Suprapubic skin (tissue), 4 donors: ENCODE measurements at regions not wholly inside any gene's neighbourhood (a gene's known extent, or its start where the extent isn't known, plus 50 kb on each side); places are given as distances from the start of the nearest gene placed in this dataset.

ENCODE experiments used
- DNase-seq, 2 donors: peaks; one replicate each; pipeline ENCODE4 v3.0.0-alpha.2; 2019; ENCODE audit warnings: low spot score in 2 of 2
- H3K27ac ChIP-seq: fragments of 200-600 bp; sonication (generic); one replicate; pipeline ENCODE4 v1.5.1; 2019
- H3K27me3 ChIP-seq: fragments of 200-600 bp; sonication (generic); one replicate; pipeline ENCODE4 v1.5.1; 2019
- H3K36me3 ChIP-seq: fragments of 200-600 bp; sonication (generic); one replicate; pipeline ENCODE4 v1.5.1; 2019
- H3K4me1 ChIP-seq: fragments of 200-600 bp; sonication (generic); one replicate; pipeline ENCODE4 v1.5.1; 2019
- H3K4me3 ChIP-seq: fragments of 200-600 bp; sonication (generic); one replicate; pipeline ENCODE4 v1.5.1; 2019; ENCODE audit warnings: mild to moderate bottlenecking
- H3K9me3 ChIP-seq: fragments of 200-600 bp; sonication (generic); one replicate; pipeline ENCODE4 v1.5.1; 2019
- CTCF ChIP-seq, 2 donors: fragments of 200-600 bp in 1 of 2; fragments of 450-650 bp in 1 of 2; sonication (generic) in 1 of 2; IDR thresholded peaks; one replicate each; pipeline ENCODE4 v1.5.1; 2016 to 2019; ENCODE audit warnings: antibody characterized with exemption in 2 of 2, mild to moderate bottlenecking in 1 of 2, moderate library complexity in 1 of 2
- EP300 ChIP-seq: sonication (generic); formaldehyde crosslinking; IDR thresholded peaks from one replicate; pipeline ENCODE4 v1.6.1; 2017; ENCODE audit warnings: antibody characterized with exemption
- POLR2A ChIP-seq, 2 donors: fragments of 450-650 bp; IDR thresholded peaks; one replicate each; pipeline ENCODE4 v1.6.1; 2017; ENCODE audit warnings: antibody characterized with exemption in 2 of 2, mild to moderate bottlenecking in 2 of 2, moderate library complexity in 2 of 2
- POLR2AphosphoS5 ChIP-seq, 3 donors: sonication (generic); formaldehyde crosslinking; IDR thresholded peaks; one replicate each; pipeline ENCODE4 v1.6.1; 2017; ENCODE audit warnings: antibody characterized with exemption in 3 of 3
- WGBS: methylation state at CpG from one replicate; pipeline ENCODE4 v1.1.5; 2018; 5-methylcytosine and 5-hydroxymethylcytosine counted together

DNA sequence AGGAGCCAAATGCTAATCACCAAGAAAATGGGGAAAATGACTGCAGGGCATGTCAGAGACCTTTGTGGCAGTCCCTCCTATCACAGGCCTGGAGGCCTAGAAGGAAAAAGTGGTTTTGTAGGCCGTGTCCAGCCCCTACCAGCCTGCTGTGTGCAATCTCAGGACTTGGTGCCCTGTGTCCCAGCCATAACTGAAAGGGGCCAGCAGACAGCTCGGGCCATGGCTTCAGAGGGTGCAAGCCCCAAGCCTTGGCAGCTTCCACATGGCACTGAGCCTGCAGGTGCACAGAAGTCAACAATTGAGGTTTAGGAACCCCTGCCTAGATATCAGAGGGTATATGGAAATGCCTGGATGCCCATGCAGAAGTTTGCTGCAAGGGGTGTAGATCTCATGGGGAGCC lies 391.2 kb upstream of the FSIP2 start:
- TF ChIP-seq CTCF (IDR thresholded peaks at IDR 0.05) (no peak), POLR2A (IDR thresholded peaks at IDR 0.05) (no peak), POLR2AphosphoS5 (IDR thresholded peaks at IDR 0.05) (no peak), EP300 (no peak)
- Histone ChIP-seq H3K9me3 (peaks cover 2% of the 10 kb centered on the region), H3K4me3 (no peak overlapping the region), H3K4me1 (no peaks in the 10 kb centered on the region), H3K36me3 (no peaks in the 10 kb centered on the region), H3K27me3 (no peaks in the 10 kb centered on the region), H3K27ac (no peak overlapping the region)
- DNase-seq = no peak
- 50% methylated on average over 1 of the region's 2 CpGs for WGBS

- Histone ChIP-seq H3K36me3 (no peaks in the 10 kb centered on the region), H3K4me3 (no peak overlapping the region), H3K4me1 (no peaks in the 10 kb centered on the region), H3K27ac (no peak overlapping the region), H3K27me3 (no peaks in the 10 kb centered on the region), H3K9me3 (no peaks in the 10 kb centered on the region)
- TF ChIP-seq POLR2AphosphoS5 (IDR thresholded peaks at IDR 0.05) (no peak), EP300 (no peak), POLR2A (IDR thresholded peaks at IDR 0.05) (no peak), CTCF (IDR thresholded peaks at IDR 0.05) (no peak)
- no peak for DNase-seq
- 75% methylated on average over 3 of the region's 3 CpGs for WGBS
Measured at GRCh38 chr2:185360776-185361175, 377.8 kb upstream of the FSIP2 start.

DNA sequence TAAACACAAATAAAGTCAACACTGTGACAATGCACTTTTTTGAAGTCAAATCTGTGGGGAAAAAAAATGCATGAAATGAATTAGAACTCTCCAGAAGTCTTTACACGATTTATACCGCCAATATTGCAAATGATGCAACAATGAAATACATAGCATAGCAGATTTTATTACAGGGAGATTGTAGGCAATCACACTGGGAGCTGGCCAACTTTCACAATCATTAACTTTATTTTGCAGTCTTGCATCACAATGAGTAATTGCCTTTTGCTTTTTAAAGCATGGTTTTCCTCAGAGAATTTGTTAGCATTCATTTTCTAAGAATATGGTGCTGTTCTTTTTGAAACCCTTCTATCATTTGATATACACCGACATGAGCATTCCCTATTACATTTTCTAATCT lies 366.4 kb upstream of the FSIP2 start:
- no peak for DNase-seq
- 57% methylated on average over 3 of the region's 3 CpGs for WGBS
- H3K36me3 ChIP-seq = no peaks in the 10 kb centered on the region
- no peaks in the 10 kb centered on the region for H3K27me3 ChIP-seq
- H3K4me1 ChIP-seq = no peaks in the 10 kb centered on the region
- no peaks in the 10 kb centered on the region for H3K9me3 ChIP-seq
- no peak for TF ChIP-seq POLR2A (IDR thresholded peaks at IDR 0.05)
- no peak for TF ChIP-seq EP300
- TF ChIP-seq CTCF (IDR thresholded peaks at IDR 0.05) = no peak
- TF ChIP-seq POLR2AphosphoS5 (IDR thresholded peaks at IDR 0.05) = no peak
- H3K4me3 ChIP-seq = no peak overlapping the region
- H3K27ac ChIP-seq = no peak overlapping the region

DNA sequence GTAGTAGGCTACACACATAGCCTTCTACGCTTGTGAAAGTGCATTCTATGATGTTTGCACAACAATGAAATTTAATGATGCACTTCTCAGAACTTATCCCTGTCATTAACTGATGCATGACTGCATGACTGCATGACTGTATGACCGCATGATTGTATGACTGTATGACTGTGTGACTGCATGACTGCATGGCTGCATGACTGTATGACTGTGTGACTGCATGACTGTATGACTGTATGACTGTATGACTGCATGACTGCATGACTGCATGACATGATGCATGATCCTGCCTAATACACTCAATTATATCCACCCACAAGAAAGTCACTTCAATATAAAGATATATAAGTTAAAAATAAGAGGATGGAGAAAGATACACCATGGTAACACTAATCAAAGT lies 365.4 kb upstream of the FSIP2 start:
- 89% methylated on average over 2 of the region's 2 CpGs for WGBS

GRCh38 chr2:185374878-185375277 lies 363.7 kb upstream of the FSIP2 start:
- no peak overlapping the region for H3K27ac ChIP-seq
- WGBS = 74% methylated on average over 2 of the region's 2 CpGs
- H3K4me1 ChIP-seq = no peaks in the 10 kb centered on the region
- no peaks in the 10 kb centered on the region for H3K27me3 ChIP-seq
- no peak overlapping the region for H3K4me3 ChIP-seq
- no peaks in the 10 kb centered on the region for H3K9me3 ChIP-seq
- no peak for TF ChIP-seq POLR2AphosphoS5 (IDR thresholded peaks at IDR 0.05)
- no peak for TF ChIP-seq POLR2A (IDR thresholded peaks at IDR 0.05)
- TF ChIP-seq EP300 = no peak
- TF ChIP-seq CTCF (IDR thresholded peaks at IDR 0.05) = no peak
- no peak for DNase-seq
- H3K36me3 ChIP-seq = no peaks in the 10 kb centered on the region

More for the DNA sequence above, 365.4 kb upstream of the FSIP2 start:
- TF ChIP-seq POLR2AphosphoS5 (IDR thresholded peaks at IDR 0.05) = no peak
- TF ChIP-seq POLR2A (IDR thresholded peaks at IDR 0.05) = no peak
- TF ChIP-seq CTCF (IDR thresholded peaks at IDR 0.05) = no peak
- TF ChIP-seq EP300 = no peak
- H3K27ac ChIP-seq = no peak overlapping the region
- no peaks in the 10 kb centered on the region for H3K4me1 ChIP-seq
- H3K36me3 ChIP-seq = no peaks in the 10 kb centered on the region
- H3K4me3 ChIP-seq = no peak overlapping the region
- no peak for DNase-seq
- no peaks in the 10 kb centered on the region for H3K27me3 ChIP-seq
- no peaks in the 10 kb centered on the region for H3K9me3 ChIP-seq
